GM13977 (cell line): ENCODE measurements at regions not wholly inside any gene's neighbourhood (a gene's known extent, or its start where the extent isn't known, plus 50 kb on each side); places are given as distances from the start of the nearest gene placed in this dataset.

Experiments
- DNase-seq: peaks from one replicate; pipeline ENCODE4 v3.0.0; 2012; ENCODE audit warnings: low spot score
- CTCF ChIP-seq: IDR thresholded peaks from 2 replicates; pipeline ENCODE4 v1.5.1; 2012; ENCODE audit warnings: mild to moderate bottlenecking, control low read depth; ENCODE audit not compliant: insufficient read depth; ENCODE audit errors: extremely low read depth, missing control alignments
- in situ Hi-C: fragments of 300-500 bp; cut with MboI; formaldehyde crosslinking; loops from one replicate; pipeline ENCODE4 v1.12.0; 2022; ENCODE audit warnings: low sequenced_read_pairs, low pct_unique_long_range_greater_than_20kb, mixed read lengths, inconsistent platforms; ENCODE audit not compliant: unreplicated experiment

DNA sequence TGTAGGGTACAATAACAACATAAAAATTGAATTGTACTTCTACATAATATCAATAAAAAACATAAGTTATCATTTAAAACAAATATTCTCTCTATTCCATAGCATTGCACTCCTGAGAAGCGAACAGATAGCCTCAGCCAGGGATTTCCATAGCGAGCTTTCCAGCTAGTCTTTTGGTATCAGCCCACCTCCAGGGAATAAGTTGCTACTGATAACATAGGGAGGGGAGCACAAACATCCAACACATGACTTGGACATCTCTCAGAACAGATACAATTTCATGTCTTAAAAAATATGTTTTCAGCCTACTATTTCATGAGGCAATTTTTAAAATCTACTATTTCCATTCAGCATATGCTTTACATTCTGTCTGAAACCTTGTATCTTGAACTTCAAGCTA lies 804.4 kb upstream of the RAB6C start:
- no peak for TF ChIP-seq CTCF
- DNase-seq, result no peak
- in situ Hi-C loops, result no loop called here

DNA sequence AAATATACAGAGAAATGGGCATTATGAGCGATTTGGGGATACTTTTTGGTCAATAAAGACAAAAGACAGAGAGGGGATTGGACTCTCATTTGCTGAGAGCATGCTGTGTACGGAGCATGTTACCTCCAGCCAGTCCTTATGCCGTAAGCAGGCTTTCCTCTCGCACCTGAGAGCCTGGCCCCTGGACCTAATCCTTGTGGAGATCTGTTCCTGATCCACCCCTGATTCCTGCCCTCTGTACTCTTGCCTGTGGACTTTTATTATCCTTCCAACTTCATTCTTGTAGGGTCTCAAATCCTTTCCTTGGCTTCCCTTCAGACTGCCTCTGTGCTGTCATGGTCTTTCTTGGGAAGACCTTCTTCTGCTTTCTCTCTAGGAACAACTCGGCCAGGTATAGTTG lies 803.1 kb upstream of the RAB6C start:
- no peak for DNase-seq

GRCh38 chr2:129178356-129178755 lies 801.1 kb upstream of the RAB6C start:
- no peak for DNase-seq
- TF ChIP-seq CTCF, result no peak
- in situ Hi-C loops, result no loop called here

More for the DNA sequence above, 803.1 kb upstream of the RAB6C start:
- in situ Hi-C loops, result no loop called here
- no peak for TF ChIP-seq CTCF

DNA sequence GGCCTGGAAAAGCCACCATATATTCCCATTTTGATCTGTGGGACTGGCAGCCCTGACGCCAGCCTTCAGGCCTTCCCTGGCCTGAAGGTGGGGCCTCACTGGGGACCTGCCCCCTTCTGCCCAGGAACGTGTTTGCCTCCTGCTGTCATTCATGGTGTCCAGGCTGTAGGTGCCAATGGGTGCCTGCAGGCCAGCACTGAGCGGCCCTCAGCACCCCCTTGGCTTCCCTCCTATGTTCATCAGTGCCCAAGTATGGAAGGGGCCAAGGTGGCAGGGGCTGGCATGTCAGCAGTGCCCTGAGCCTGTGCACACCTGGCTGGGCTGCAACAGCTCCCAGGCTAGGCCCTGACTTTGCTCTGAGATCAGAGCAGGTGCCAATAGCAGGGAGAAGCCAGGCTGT lies 800.3 kb upstream of the RAB6C start:
- DNase-seq, result no peak
- in situ Hi-C loops, result no loop called here
- TF ChIP-seq CTCF, result no peak

DNA sequence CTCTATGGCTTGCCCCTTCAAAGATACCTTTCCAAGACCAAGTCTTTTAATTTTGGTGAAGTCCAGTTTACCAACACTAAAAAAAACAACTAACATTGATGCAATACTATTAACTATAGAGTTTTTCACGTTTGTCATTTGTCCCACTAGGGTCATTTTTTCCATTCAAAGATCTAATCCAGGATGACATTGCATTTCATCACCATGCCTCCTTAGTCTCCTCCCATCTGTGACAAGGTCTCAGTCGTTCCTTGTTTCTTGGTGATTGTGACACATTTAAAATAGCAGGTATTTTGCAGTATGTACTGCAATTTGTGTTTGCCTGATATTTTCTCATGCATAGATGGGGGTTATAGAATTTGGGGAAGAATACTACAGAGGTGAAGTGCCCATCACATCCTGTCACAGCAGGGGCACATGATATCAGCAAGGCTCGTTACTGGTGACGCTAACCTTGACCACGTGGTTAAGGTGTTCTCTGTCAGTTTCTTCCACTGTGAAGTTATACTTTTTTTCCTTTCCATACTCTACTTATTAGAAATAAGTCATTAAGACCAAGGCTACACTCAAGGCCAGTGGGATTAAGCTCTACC lies 799.2 kb upstream of the RAB6C start:
- in situ Hi-C loops, result no loop called here
- DNase-seq, result no peak
- TF ChIP-seq CTCF, result no peak

DNA sequence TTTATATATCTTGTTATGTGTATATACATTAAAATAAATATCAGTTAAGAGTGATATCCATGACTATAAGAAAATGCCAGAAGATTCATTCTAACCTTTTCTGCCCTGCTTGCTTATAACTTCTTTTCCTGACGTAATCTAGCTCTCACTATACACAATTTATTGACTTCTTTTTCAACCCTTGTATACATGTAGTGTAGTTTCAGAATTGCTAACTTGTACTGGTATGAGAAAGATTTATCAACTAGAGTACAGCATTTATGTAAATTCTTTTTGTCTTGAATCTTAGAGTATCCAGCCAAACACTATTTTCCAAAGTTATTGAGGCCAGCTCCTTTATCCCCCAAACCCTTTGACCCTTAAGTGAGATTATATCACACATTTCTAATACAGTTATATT lies 798.0 kb upstream of the RAB6C start:
- DNase-seq, result no peak
- TF ChIP-seq CTCF, result no peak
- in situ Hi-C loops, result no loop called here

GRCh38 chr2:129181963-129182362 lies 797.5 kb upstream of the RAB6C start:
- in situ Hi-C loops, result no loop called here
- no peak for TF ChIP-seq CTCF

More at GRCh38 chr2:129181963-129182362, 797.5 kb upstream of the RAB6C start:
- no peak for DNase-seq
